DND-41 (cell line): ENCODE measurements at regions not wholly inside any gene's neighbourhood (a gene's known extent, or its start where the extent isn't known, plus 50 kb on each side); places are given as distances from the start of the nearest gene placed in this dataset.

Experiments
- CTCF ChIP-seq: IDR thresholded peaks from 2 replicates; pipeline ENCODE4 v1.5.1; 2012; ENCODE audit warnings: borderline replicate concordance, low read length, moderate library complexity, mild to moderate bottlenecking; ENCODE audit not compliant: poor library complexity, severe bottlenecking; ENCODE audit errors: extremely low read depth
- EZH2 ChIP-seq: IDR thresholded peaks from 3 replicates; pipeline ENCODE4 v1.6.1; 2012; ENCODE audit warnings: borderline replicate concordance, low read depth, mild to moderate bottlenecking, moderate library complexity, low read length, inconsistent platforms; ENCODE audit not compliant: severe bottlenecking

- TF ChIP-seq EZH2 (no peak), CTCF (no peak)
Observed at GRCh38 chr12:61652265-61652664, 607.9 kb upstream of the USP15 start.
